Skeletal muscle cell (primary cell): ENCODE measurements at regions not wholly inside any gene's neighbourhood (a gene's known extent, or its start where the extent isn't known, plus 50 kb on each side); places are given as distances from the start of the nearest gene placed in this dataset.

Experiments used
- DNase-seq: peaks from one replicate; pipeline ENCODE4 v3.0.0-alpha.2; 2010; ENCODE audit warnings: low read depth
- H3K4me3 ChIP-seq: 2 replicates; pipeline ENCODE4 v1.5.1; 2011; ENCODE audit warnings: low read depth, mild to moderate bottlenecking, control low read depth, low read length, moderate library complexity

GRCh38 chr2:41896186-41896846 is 151.5 kb upstream of the PKDCC start:
- H3K4me3 ChIP-seq: no peak overlapping the region
- DNase-seq: no peak

DNA sequence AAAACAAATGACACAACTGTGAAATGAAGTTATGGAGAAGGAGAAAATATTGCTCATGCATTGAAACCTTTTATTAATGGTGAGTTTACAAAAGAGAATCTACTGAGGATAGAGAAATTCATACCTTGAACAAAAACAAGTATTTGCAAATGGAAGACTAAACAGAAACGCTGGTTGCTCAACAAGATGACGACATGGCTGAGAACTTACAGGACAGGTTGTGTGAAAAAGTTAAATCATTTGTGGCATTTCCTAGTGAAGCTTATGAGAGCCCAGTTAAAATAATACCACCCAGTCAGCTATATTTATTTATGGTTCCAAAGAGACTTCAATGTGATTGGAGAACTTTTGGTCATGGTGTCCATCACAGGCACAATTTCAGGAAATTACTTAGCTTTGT is 148.6 kb upstream of the PKDCC start:
- no peak for DNase-seq

GRCh38 chr2:41900101-41900577 is 147.7 kb upstream of the PKDCC start:
- no peak overlapping the region for H3K4me3 ChIP-seq
- no peak for DNase-seq

More for the DNA sequence above, 148.6 kb upstream of the PKDCC start:
- no peak overlapping the region for H3K4me3 ChIP-seq

DNA sequence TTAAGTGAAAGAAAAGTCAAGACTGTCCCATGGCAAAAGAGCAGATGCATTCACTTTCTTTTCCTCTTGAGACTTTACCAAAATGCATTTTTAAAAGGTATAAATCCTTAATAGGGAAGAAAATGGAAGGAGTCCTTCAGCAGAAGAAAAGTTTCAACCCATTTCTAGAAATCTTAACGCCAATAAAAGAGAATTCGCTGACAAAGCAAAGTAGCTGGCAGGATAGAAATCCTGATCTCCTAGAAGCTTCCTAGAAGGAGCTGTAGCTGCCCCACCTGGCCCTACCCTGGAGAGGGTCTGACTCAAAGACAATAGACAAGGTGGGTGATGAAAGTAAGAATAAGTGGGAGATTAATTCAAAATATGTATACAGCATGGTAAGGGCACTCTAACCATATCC is 144.9 kb upstream of the PKDCC start:
- DNase-seq: no peak
- H3K4me3 ChIP-seq: no peak overlapping the region

DNA sequence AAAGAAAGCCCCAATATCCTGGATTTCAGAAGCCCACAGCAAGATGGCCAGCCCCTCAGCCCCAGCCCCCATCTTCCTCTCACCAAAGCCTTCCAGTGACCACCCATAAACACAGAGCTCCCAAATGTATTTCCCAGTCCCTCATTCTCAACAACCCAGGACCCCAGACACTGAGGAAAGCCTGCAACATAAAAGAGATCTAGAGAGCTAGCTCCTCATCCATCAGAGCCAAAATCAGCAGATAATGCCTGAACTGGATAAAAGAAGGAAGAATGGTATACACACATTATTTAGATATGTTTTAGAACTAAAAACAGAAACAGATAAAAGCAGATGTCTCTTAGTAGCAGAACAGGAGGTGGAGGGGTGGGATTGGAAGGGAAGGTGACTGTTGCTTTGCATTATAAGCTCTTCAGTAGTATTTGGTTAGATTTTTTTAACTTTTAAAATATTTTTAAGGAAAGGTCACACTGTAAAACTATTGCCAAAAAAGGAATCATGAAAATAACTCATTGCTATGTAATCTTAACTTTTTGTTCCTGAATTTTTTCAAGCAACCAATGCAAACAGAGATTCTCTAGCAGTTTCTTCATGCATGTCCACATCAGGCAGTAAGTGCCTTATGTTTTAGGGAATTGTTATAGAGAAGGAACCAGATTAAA is 144.2 kb upstream of the PKDCC start:
- no peak for DNase-seq
- no peak overlapping the region for H3K4me3 ChIP-seq

- H3K4me3 ChIP-seq: no peak overlapping the region
- DNase-seq: no peak
Observed at GRCh38 chr2:41904459-41904858, 143.4 kb upstream of the PKDCC start.

DNA sequence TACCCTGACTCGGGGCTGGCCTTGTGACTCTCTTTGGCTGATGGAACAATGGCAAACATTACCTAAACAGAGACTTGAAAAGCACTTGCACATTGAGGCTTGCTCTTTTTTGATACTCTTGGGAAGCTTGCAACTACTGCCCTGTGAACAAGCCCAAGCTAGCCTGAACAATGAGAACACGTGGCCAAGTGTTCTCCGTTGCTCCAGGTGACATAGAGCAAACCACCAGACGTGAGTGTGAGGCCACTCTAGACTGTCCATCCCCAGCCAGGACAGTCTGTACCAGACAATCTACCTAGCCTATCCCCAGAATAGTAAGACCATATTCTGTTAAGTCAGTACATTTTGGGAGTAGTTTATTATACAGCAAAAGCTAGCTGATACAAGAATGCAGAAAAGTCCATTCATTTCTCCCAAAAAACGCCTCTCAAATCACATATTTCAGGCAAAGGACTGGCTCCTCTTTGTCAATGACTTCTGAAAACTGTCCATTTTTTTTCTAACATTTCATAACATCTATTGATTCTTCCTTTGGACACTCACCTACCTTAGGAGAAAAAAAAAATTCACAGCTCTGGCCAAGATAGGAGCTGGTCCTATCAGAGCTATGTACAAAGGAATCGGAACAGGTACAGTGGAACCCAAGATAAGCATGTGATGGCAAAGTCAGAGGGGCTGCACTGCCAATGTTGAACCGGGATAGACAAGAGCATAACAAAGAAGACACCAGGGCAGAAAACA is 142.1 kb upstream of the PKDCC start:
- no peak overlapping the region for H3K4me3 ChIP-seq
- DNase-seq: no peak

GRCh38 chr2:41906338-41906725 is 141.5 kb upstream of the PKDCC start:
- DNase-seq: no peak
- no peak overlapping the region for H3K4me3 ChIP-seq

- DNase-seq: no peak
- no peak overlapping the region for H3K4me3 ChIP-seq
Observed at GRCh38 chr2:41907141-41907540, 140.7 kb upstream of the PKDCC start.

- no peak overlapping the region for H3K4me3 ChIP-seq
- DNase-seq: no peak
Observed at GRCh38 chr2:41907771-41908207, 140.0 kb upstream of the PKDCC start.

DNA sequence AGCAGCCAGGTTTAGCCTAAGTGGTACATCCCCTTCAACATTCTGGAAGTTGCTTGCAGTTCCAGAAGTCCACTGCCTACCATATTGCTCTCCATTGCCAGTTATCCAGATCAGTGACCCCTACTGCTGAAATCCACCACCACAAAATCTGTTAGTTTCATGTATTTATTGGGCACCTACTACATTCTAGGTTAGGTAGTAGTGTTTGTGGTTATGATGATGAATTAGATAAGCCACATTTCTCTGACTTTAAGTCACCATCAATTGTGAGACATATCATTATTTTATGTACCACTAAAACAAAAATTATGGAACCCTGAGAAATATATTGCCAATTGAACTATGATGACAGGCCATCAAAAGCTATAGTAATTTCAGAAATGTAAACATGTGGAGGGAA is 139.5 kb upstream of the PKDCC start:
- no peak for DNase-seq
- no peak overlapping the region for H3K4me3 ChIP-seq

- no peak for DNase-seq
- H3K4me3 ChIP-seq: no peak overlapping the region
Observed at GRCh38 chr2:41909584-41909983, 138.2 kb upstream of the PKDCC start.

DNA sequence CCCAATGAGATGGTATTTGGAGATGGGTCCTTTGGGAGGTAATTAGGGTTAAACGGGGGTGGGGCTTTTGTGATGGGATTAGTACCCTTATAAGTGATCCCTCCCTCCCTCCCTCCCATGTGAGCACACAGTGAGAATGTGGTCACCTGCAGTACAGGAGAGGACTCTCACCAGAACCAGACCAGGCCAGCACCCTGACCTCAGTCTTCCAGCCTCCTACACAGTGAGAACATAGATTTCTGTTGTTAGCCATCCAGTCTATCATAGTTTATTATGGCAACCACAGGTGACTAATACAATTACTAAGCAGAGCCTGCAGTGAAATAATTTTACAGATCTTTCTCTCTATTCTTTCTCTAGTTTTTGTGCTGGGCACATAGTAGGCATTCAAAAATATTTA is 137.7 kb upstream of the PKDCC start:
- H3K4me3 ChIP-seq: no peak overlapping the region
- no peak for DNase-seq

GRCh38 chr2:41911033-41911432 is 136.8 kb upstream of the PKDCC start:
- DNase-seq: no peak
- no peak overlapping the region for H3K4me3 ChIP-seq

GRCh38 chr2:41912337-41912736 is 135.5 kb upstream of the PKDCC start:
- H3K4me3 ChIP-seq: no peak overlapping the region
- no peak for DNase-seq

GRCh38 chr2:41912776-41913175 is 135.0 kb upstream of the PKDCC start:
- no peak for DNase-seq
- no peak overlapping the region for H3K4me3 ChIP-seq

- no peak overlapping the region for H3K4me3 ChIP-seq
- no peak for DNase-seq
Observed at GRCh38 chr2:41913311-41913710, 134.5 kb upstream of the PKDCC start.

- no peak overlapping the region for H3K4me3 ChIP-seq
- DNase-seq: no peak
Observed at GRCh38 chr2:41913921-41914609, 133.8 kb upstream of the PKDCC start.

GRCh38 chr2:41914936-41915335 is 132.9 kb upstream of the PKDCC start:
- no peak for DNase-seq
- H3K4me3 ChIP-seq: no peak overlapping the region

DNA sequence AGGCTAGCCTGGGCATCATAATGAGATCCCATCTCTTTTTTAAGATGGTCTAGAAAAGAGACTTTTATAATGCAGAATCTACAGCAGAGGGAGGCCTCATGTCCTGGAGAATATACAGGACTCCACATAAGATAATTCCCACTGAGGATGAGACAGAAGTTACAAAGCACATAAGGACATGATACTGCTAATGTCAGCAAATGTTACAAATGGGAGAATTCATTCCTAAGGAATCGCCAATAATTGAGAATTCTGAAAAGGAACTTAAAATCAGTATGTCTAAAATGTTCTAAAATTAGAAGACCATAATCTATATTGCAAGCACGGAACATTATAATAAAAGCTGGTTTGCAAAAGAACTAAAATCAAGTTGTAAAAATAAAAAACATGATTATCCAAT is 131.6 kb upstream of the PKDCC start:
- H3K4me3 ChIP-seq: no peak overlapping the region
- DNase-seq: no peak
